NCI-H345 treated with DMSO at 0.1 percent for 48 hours (cell line): ENCODE measurements at regions not wholly inside any gene's neighbourhood (a gene's known extent, or its start where the extent isn't known, plus 50 kb on each side); places are given as distances from the start of the nearest gene placed in this dataset.

Experiments used
- DNase-seq: peaks from one replicate; lab custom pipeline; 2025; ENCODE audit not compliant: unreplicated experiment; lab: John Stamatoyannopoulos, UW

GRCh38 chr3:82773207-82773606 is 1011.8 kb upstream of the GBE1 start:
- DNase-seq, result no peak

DNA sequence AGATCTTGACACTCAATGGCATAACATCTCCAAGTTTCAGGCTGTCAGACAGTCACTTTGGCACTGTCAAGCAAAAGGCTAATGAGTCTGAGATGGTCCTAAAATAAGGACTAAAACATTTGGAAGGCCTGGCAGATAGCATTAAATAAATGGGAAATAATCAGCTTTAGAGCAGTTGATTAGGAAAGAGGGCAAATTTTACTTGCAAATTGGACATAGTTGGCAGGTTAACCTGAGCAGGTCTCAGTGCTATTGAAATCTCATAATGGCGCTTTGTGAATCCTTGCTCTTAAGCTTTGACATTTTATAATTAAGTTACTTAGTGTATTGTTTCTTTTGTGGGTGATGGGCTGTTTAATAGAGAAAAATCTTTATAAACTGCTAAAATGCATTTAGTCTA is 1003.1 kb upstream of the GBE1 start:
- DNase-seq, result no peak

DNA sequence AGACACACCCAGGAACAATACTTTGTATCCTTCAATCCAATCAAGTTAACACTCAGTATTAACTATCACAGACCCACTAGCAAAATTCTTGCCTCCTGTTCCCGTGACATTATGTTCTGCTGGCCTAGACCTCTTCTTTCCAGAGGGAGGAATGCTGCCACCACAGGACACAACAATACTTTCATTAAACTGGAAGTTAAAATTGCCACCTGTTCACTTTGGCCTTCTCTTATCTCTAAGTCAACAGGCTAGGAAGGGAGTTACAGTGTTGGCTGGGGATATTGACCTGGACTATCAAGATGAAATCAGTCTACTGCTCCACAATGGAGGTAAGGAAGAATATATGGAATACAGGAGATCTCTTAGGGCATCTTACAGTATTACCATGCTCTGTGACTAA is 1000.4 kb upstream of the GBE1 start:
- no peak for DNase-seq

GRCh38 chr3:82745544-82745943 is 984.1 kb upstream of the GBE1 start:
- DNase-seq, result no peak

- DNase-seq, result no peak
Measured at GRCh38 chr3:82743196-82743595, 981.8 kb upstream of the GBE1 start.

DNA sequence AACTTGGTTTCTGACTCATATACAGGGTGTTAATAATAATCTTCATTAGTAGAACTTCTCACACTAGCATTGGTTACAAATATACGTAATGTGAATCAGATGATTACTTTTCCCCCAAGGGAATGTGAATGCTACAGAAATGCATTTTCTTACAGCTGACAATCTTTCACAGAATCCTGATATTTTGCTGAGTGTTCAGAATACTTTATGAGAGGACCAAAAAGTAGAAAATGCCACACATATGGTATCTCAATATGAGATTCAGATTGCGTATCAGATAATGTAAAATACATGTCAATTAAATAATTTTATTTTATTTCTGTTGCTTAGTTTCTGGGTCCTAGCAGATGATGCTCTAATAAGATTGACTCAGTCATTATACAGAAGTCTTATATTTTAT is 979.9 kb upstream of the GBE1 start:
- no peak for DNase-seq

GRCh38 chr3:82739390-82739789 is 977.9 kb upstream of the GBE1 start:
- no peak for DNase-seq

- no peak for DNase-seq
Measured at GRCh38 chr3:82736696-82737277, 975.3 kb upstream of the GBE1 start.

DNA sequence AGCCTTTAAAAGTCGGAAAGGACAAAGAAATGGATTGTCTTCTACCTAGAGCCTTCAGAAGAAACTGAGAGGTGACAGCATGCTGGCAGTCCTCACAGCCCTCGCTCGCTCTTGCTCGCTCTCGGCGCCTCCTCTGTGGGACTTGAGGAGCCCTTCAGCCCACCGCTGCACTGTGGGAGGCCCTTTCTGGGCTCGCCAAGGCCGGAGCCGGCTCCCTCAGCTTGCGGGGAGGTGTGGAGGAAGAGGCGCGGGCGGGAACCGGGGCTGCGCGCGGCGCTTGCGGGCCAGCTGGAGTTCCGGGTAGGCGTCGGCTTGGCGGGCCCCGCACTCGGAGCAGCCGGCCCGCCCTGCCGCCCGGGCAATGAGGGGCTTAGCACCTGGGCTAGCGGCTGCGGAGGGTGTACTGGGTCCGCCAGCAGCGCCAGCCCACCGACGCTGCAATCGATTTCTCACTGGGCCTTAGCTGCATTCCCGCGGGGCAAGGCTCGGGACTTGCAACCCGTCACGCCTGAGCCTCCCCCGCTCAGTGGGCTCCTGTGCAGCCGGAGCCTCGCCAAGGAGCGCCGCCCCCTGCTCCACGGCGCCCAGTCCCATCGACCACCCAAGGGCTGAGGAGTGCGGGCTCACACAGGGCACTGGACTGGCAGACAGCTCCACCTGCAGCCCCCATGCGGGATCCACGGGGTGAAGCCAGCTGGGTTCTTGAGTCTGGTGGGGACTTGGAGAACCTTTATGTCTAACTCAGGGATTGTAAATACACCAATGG is 953.8 kb upstream of the GBE1 start:
- DNase-seq, result no peak

DNA sequence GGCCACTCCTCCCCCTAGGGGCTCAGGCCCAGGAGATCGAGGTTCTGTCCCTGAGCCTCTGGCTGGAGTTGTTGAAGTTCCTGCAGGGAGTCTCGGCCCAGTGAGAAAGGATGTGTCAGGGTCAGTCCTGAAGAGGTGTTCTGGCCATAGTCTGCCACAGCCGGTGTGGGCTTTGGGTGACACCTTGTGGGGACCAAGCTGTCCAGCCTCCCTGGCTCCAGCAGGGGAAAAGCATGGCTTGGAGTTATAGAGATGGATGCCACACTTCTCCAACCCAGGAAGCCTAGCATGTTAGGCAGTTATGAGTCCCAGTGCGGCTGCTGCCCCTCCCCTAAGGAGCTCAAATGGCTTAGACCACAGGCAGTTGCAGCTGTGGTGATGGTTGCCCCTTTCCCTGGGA is 945.6 kb upstream of the GBE1 start:
- DNase-seq, result no peak

DNA sequence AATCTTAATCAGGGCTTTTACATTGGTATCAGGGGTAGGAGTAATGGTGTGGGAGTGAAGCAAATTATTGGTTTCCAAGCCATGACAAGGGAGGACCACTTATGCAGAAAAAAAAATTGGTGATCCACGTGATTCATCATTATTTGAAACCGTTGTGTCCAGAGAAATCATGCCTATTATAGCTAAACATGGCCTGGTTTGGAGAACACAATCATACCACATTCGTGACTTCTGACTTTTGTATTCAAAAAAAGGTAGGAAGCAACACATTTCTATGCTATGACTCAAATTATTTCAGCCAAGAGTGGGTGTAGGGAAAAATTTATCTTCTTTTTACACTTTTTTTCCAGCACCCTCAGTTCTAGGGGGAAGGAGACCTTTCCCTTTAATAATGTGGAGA is 924.3 kb upstream of the GBE1 start:
- no peak for DNase-seq

DNA sequence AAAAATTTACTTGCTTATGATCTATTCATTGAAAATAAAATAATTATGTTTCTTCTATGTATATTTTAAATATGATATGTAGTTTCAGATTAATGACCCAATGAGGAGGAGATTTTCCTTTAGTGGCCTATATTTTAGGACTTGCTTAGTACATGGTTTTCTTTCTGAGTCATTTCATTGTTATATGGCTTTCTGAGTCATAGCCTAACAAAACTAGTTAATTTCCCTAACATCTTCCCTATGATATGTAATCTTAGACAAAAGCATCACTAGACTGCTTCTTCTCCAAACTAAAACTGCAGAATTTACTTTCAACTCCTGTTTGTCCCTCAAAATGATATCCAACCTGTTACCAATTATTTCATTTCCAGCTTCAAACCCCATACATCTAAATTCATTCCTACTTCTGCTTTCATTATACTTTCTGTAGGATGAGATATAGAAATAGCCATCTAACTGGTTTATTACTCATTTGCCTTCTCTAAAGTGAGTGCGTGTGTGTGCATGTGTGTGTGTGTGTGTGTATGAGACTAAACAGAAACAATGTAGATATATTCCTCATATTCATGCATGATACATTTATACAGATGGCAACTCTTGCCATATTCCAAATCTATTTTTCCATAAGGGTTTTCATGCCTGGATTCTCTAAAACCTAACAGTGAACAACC is 915.0 kb upstream of the GBE1 start:
- no peak for DNase-seq

- no peak for DNase-seq
Measured at GRCh38 chr3:82672966-82673365, 911.5 kb upstream of the GBE1 start.

GRCh38 chr3:82671466-82671865 is 910.0 kb upstream of the GBE1 start:
- DNase-seq, result no peak

- DNase-seq, result peak; percentile 70
Measured at GRCh38 chr3:82654708-82655107, 893.3 kb upstream of the GBE1 start.

DNA sequence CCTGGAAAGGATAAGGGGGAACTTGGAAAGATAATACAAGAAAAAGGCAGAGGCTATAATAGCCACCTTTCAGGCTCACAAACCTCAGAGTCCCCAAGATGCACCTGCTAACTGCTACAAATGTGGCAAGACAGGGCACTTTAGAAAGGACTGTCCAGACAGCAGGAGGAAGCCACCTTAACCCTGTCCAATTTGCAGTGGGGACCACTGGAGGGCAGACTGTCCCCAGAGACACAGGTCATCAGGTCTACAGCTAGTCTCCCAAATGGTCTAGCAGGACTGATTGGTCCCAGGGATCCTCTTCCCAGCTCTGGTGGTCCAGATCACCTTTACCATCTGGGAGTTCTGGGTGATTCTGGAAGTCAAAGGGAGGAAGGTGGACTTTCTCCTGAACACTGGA is 882.5 kb upstream of the GBE1 start:
- DNase-seq, result no peak

- no peak for DNase-seq
Measured at GRCh38 chr3:82641701-82642100, 880.3 kb upstream of the GBE1 start.

DNA sequence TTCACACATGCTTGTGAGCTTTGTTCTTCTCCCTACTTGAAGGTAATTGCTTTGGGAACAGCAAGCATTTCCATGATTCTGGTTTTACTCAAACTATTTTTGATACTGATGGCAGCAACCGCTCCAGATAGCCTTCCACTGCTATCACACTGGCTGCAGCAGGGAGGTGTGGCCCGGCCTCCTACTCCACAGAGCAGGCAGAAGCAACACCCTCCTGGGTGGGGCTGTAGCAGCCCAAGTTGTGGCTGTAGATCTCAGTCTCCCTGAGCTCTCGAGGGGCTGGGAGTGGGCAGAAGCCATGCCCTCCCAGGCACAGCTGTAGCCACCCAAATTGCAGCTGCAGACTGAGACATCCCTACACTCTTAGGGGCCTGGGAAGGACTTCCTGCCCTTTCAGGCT is 878.8 kb upstream of the GBE1 start:
- DNase-seq, result no peak

DNA sequence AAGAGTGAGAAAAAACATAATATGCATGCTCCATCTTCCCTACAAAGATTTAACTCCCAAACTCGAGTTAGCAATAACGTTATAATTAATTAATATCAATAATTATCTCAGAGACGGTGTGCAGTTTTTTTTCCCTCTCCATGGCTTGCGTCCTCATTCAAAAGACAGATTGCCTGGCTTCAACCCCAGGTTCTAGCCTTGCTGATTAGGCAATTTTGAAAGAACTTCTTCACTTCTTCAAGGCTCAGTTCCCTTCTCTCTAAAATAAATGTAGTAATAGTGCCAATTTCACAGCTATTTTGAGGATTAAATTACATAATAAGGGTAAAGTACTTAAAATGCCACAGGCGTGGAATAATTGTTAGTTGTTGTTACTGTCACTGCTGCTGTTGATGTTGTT is 876.1 kb upstream of the GBE1 start:
- DNase-seq, result no peak

- DNase-seq, result no peak
Measured at GRCh38 chr3:82636177-82636576, 874.7 kb upstream of the GBE1 start.

GRCh38 chr3:82633319-82633718 is 871.9 kb upstream of the GBE1 start:
- no peak for DNase-seq

- DNase-seq, result no peak
Measured at GRCh38 chr3:82629937-82630336, 868.5 kb upstream of the GBE1 start.
